Testis (tissue), 2 donors: ENCODE measurements at regions not wholly inside any gene's neighbourhood (a gene's known extent, or its start where the extent isn't known, plus 50 kb on each side); places are given as distances from the start of the nearest gene placed in this dataset.

Source experiments
- POLR2A ChIP-seq: fragments of 450-650 bp; IDR thresholded peaks from one replicate; pipeline ENCODE4 v1.6.1; 2017; ENCODE audit warnings: antibody characterized with exemption, mild to moderate bottlenecking, moderate library complexity
- TF ChIP-seq, protein P1 (sequence below), 3 experiments: fragments of 450-650 bp in 2 of 3; fragments of 200-600 bp in 1 of 3; sonication (generic) in 1 of 3; IDR thresholded peaks; one replicate each; pipeline ENCODE4 v1.5.1; 2016 to 2019; ENCODE audit warnings: antibody characterized with exemption in 3 of 3, mild to moderate bottlenecking in 2 of 3, moderate library complexity in 1 of 3

DNA sequence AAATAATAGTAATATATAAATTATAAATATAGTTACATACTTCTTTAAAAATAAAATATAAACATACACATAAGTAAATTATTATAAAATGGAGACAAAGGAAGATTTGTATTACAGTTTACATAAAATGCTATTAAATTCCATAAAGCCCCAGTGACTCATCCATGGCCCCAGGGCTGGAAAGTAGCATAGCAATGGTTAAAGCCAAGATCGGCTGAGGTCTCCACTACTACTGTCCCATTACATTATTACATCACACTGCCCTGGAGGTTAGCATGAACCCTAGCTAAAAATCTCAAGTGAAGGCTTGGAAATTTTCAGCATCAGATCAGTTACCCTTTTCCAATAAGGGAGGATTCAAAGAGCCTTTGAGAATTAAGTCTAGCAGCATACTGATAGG, 936.2 kb downstream of the DSC3 start:
- TF ChIP-seq, protein P1, sequence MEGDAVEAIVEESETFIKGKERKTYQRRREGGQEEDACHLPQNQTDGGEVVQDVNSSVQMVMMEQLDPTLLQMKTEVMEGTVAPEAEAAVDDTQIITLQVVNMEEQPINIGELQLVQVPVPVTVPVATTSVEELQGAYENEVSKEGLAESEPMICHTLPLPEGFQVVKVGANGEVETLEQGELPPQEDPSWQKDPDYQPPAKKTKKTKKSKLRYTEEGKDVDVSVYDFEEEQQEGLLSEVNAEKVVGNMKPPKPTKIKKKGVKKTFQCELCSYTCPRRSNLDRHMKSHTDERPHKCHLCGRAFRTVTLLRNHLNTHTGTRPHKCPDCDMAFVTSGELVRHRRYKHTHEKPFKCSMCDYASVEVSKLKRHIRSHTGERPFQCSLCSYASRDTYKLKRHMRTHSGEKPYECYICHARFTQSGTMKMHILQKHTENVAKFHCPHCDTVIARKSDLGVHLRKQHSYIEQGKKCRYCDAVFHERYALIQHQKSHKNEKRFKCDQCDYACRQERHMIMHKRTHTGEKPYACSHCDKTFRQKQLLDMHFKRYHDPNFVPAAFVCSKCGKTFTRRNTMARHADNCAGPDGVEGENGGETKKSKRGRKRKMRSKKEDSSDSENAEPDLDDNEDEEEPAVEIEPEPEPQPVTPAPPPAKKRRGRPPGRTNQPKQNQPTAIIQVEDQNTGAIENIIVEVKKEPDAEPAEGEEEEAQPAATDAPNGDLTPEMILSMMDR (IDR thresholded peaks at IDR 0.05) = no peak
- no peak for TF ChIP-seq POLR2A
